ENCODE measurements at regions not wholly inside any gene's neighbourhood (a gene's known extent, or its start where the extent isn't known, plus 50 kb on each side); places are given as distances from the start of the nearest gene placed in this dataset.

- TF ChIP-seq, protein P1, sequence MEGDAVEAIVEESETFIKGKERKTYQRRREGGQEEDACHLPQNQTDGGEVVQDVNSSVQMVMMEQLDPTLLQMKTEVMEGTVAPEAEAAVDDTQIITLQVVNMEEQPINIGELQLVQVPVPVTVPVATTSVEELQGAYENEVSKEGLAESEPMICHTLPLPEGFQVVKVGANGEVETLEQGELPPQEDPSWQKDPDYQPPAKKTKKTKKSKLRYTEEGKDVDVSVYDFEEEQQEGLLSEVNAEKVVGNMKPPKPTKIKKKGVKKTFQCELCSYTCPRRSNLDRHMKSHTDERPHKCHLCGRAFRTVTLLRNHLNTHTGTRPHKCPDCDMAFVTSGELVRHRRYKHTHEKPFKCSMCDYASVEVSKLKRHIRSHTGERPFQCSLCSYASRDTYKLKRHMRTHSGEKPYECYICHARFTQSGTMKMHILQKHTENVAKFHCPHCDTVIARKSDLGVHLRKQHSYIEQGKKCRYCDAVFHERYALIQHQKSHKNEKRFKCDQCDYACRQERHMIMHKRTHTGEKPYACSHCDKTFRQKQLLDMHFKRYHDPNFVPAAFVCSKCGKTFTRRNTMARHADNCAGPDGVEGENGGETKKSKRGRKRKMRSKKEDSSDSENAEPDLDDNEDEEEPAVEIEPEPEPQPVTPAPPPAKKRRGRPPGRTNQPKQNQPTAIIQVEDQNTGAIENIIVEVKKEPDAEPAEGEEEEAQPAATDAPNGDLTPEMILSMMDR (IDR thresholded peaks at IDR 0.05): no peak
- TF ChIP-seq POLR2A (IDR thresholded peaks at IDR 0.05) (no peak), POLR2AphosphoS5 (IDR thresholded peaks at IDR 0.05; ENCODE audit: insufficient read depth in 1 of 2, low read depth in 1 of 2) (no peak)
Observed at GRCh38 chr13:90395846-90396245, 951.6 kb upstream of the MIR17HG start.

All from vagina (tissue), 2 donors.